CD14-positive monocyte (primary cell): ENCODE measurements at regions not wholly inside any gene's neighbourhood (a gene's known extent, or its start where the extent isn't known, plus 50 kb on each side); places are given as distances from the start of the nearest gene placed in this dataset.

ENCODE experiments used
- DNase-seq, 3 donors: peaks; one replicate each; pipeline ENCODE4 v3.0.0-alpha.2; 2011 to 2022
- H2AFZ ChIP-seq: 2 replicates; pipeline ENCODE4 v1.6.0; 2012; ENCODE audit warnings: mild to moderate bottlenecking, low read depth, low read length, inconsistent platforms; ENCODE audit not compliant: insufficient read depth, poor library complexity, severe bottlenecking
- H3K27ac ChIP-seq, 2 donors: 1 replicate in 1 of 2; 2 replicates in 1 of 2; pipeline ENCODE4 v1.5.1; 2012 to 2013; ENCODE audit warnings: low read length in 2 of 2, control low read depth in 1 of 2, inconsistent platforms in 1 of 2, low read depth in 1 of 2, mild to moderate bottlenecking in 1 of 2
- H3K27me3 ChIP-seq, 2 donors: one replicate each; pipeline versions ENCODE4 v1.6.0 to v1.6.1; 2011 to 2013; ENCODE audit warnings: low read length in 2 of 2; ENCODE audit not compliant: control insufficient read depth in 2 of 2, insufficient read depth in 2 of 2
- H3K36me3 ChIP-seq, 2 donors: replicated peaks in 1 of 2; 1 replicate in 1 of 2; 2 replicates in 1 of 2; pipeline versions ENCODE4 v1.5.1 to v1.6.1; 2012 to 2013; ENCODE audit warnings: low read length in 2 of 2, control low read depth in 1 of 2, inconsistent platforms in 1 of 2, mild to moderate bottlenecking in 1 of 2; ENCODE audit not compliant: insufficient read depth in 2 of 2, control insufficient read depth in 1 of 2
- H3K4me1 ChIP-seq, 2 donors: 1 replicate in 1 of 2; 2 replicates in 1 of 2; pipeline versions ENCODE4 v1.5.1 to v1.6.1; 2012 to 2013; ENCODE audit warnings: low read length in 2 of 2, control low read depth in 1 of 2, inconsistent platforms in 1 of 2, mild to moderate bottlenecking in 1 of 2, moderate library complexity in 1 of 2; ENCODE audit not compliant: insufficient read depth in 2 of 2, control insufficient read depth in 1 of 2
- H3K4me2 ChIP-seq: replicated peaks from 2 replicates; pipeline ENCODE3; 2012; ENCODE audit warnings: low read length, moderate library complexity, mild to moderate bottlenecking; ENCODE audit not compliant: poor library complexity, severe bottlenecking; ENCODE audit errors: extremely low read depth
- H3K4me3 ChIP-seq, 3 experiments: fragments of 200-600 bp in 1 of 3; sonication (generic) in 1 of 3; replicated peaks in 1 of 3; 1 replicate in 2 of 3; 2 replicates in 1 of 3; pipeline ENCODE4 v1.5.1; 2011 to 2013; ENCODE audit warnings: low read length in 3 of 3, mild to moderate bottlenecking in 3 of 3, control low read depth in 2 of 3, low read depth in 2 of 3, inconsistent platforms in 1 of 3, moderate library complexity in 1 of 3
- H3K79me2 ChIP-seq: 2 replicates; pipeline ENCODE4 v1.6.0; 2012; ENCODE audit warnings: mild to moderate bottlenecking, control low read depth, inconsistent platforms, low read length, moderate library complexity; ENCODE audit not compliant: insufficient read depth
- H3K9ac ChIP-seq: 2 replicates; pipeline ENCODE4 v1.6.0; 2017; ENCODE audit warnings: low read length, mild to moderate bottlenecking; ENCODE audit not compliant: insufficient read depth, poor library complexity, severe bottlenecking
- H3K9me3 ChIP-seq, 2 donors: replicated peaks in 1 of 2; 1 replicate in 1 of 2; 2 replicates in 1 of 2; pipeline versions ENCODE4 v1.5.1 to v1.6.1; 2012 to 2013; ENCODE audit warnings: low read length in 2 of 2, control low read depth in 1 of 2; ENCODE audit not compliant: control insufficient read depth in 1 of 2, insufficient read depth in 1 of 2
- H4K20me1 ChIP-seq: 2 replicates; pipeline ENCODE4 v1.6.0; 2012; ENCODE audit warnings: mild to moderate bottlenecking, low read length, control low read depth, moderate library complexity; ENCODE audit not compliant: insufficient read depth
- H3K27ac Mint-ChIP-seq, 7 donors: one replicate each; pipeline ENCODE4 v1.8.0; 2020; ENCODE audit warnings: mild to moderate bottlenecking in 7 of 7, mixed read lengths in 7 of 7, moderate library complexity in 6 of 7, inconsistent platforms in 2 of 7
- H3K27me3 Mint-ChIP-seq, 3 donors: one replicate each; pipeline ENCODE4 v1.8.0; 2021 to 2022; ENCODE audit warnings: low read depth in 3 of 3, mild to moderate bottlenecking in 3 of 3, mixed read lengths in 3 of 3, moderate library complexity in 3 of 3, inconsistent platforms in 1 of 3
- H3K36me3 Mint-ChIP-seq, 2 donors: one replicate each; pipeline ENCODE4 v1.8.0; 2020; ENCODE audit warnings: mixed read lengths in 2 of 2, inconsistent platforms in 1 of 2, mild to moderate bottlenecking in 1 of 2
- H3K4me1 Mint-ChIP-seq: one replicate; pipeline ENCODE4 v1.8.0; 2020; ENCODE audit warnings: mild to moderate bottlenecking, mixed read lengths
- H3K4me3 Mint-ChIP-seq, 2 donors: one replicate each; pipeline ENCODE4 v1.8.0; 2020; ENCODE audit warnings: mild to moderate bottlenecking in 2 of 2, mixed read lengths in 2 of 2, moderate library complexity in 1 of 2
- H3K9me3 Mint-ChIP-seq, 7 donors: one replicate each; pipeline ENCODE4 v1.8.0; 2020 to 2022; ENCODE audit warnings: mixed read lengths in 7 of 7, mild to moderate bottlenecking in 6 of 7, moderate library complexity in 6 of 7, inconsistent platforms in 2 of 7
- WGBS: methylation state at CpG from one replicate; pipeline ENCODE4 v1.1.5; 2013; ENCODE audit warnings: missing lambda C conversion rate; ENCODE audit not compliant: insufficient coverage; 5-methylcytosine and 5-hydroxymethylcytosine counted together
- intact Hi-C, 2 donors: fragments of 100-400 bp; cut with micrococcal nuclease; formaldehyde crosslinking; loops; one replicate each; pipeline versions ENCODE4 v1.15.0 to v1.15.1; 2023
- TF ChIP-seq, protein P1 (sequence below): fragments of 200-600 bp; IDR thresholded peaks from one replicate; pipeline ENCODE4 v1.8.0; 2022; ENCODE audit warnings: antibody characterized with exemption, mild to moderate bottlenecking

DNA sequence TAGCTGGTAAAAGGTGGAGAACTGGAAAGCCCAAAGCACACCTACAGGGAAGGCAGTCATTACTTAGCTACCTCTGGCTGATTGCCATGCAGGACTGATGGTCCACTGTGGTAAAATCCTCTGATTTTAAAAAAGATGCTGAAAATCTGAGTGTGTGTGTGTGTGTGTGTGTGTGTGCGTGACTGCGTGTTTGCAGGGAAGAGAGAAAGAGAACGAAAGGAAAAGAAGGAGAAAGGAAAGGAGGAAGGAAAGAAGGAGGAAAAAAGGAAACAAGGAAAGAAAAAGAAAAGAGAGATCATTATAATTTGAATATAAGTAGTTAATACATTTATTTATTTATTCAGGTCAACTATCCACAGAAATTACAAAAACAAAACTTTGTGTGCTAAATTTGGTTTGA is 488.7 kb upstream of the KCNMB2 start:
- intact Hi-C loops: no loop called here
- peaks cover 6% of the 10 kb centered on the region for H3K4me1 Mint-ChIP-seq
- 81% methylated on average over 2 of the region's 3 CpGs for WGBS
- TF ChIP-seq, protein P1, sequence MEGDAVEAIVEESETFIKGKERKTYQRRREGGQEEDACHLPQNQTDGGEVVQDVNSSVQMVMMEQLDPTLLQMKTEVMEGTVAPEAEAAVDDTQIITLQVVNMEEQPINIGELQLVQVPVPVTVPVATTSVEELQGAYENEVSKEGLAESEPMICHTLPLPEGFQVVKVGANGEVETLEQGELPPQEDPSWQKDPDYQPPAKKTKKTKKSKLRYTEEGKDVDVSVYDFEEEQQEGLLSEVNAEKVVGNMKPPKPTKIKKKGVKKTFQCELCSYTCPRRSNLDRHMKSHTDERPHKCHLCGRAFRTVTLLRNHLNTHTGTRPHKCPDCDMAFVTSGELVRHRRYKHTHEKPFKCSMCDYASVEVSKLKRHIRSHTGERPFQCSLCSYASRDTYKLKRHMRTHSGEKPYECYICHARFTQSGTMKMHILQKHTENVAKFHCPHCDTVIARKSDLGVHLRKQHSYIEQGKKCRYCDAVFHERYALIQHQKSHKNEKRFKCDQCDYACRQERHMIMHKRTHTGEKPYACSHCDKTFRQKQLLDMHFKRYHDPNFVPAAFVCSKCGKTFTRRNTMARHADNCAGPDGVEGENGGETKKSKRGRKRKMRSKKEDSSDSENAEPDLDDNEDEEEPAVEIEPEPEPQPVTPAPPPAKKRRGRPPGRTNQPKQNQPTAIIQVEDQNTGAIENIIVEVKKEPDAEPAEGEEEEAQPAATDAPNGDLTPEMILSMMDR: no peak
- H3K4me3 Mint-ChIP-seq: no peak overlapping the region
- no peak overlapping the region for H3K4me2 ChIP-seq
- DNase-seq: no peak
- no peaks in the 10 kb centered on the region for H4K20me1 ChIP-seq
- H3K27ac Mint-ChIP-seq: no peak overlapping the region
- H3K4me3 ChIP-seq: no peak overlapping the region
- no peaks in the 10 kb centered on the region for H3K36me3 Mint-ChIP-seq
- H3K27me3 Mint-ChIP-seq: peaks cover 0 to 2% (median 1%) of the 10 kb centered on the region in 3 donors
- no peaks in the 10 kb centered on the region for H3K9me3 ChIP-seq
- no peak overlapping the region for H3K27ac ChIP-seq
- peaks cover 0 to 3% of the 10 kb centered on the region in 2 donors for H3K4me1 ChIP-seq
- H3K9ac ChIP-seq: no peak overlapping the region
- no peaks in the 10 kb centered on the region for H3K79me2 ChIP-seq
- H2AFZ ChIP-seq: no peak overlapping the region
- no peaks in the 10 kb centered on the region for H3K36me3 ChIP-seq
- no peaks in the 10 kb centered on the region for H3K27me3 ChIP-seq
- H3K9me3 Mint-ChIP-seq: peaks cover 0 to 10% (median 3%) of the 10 kb centered on the region in 7 donors

DNA sequence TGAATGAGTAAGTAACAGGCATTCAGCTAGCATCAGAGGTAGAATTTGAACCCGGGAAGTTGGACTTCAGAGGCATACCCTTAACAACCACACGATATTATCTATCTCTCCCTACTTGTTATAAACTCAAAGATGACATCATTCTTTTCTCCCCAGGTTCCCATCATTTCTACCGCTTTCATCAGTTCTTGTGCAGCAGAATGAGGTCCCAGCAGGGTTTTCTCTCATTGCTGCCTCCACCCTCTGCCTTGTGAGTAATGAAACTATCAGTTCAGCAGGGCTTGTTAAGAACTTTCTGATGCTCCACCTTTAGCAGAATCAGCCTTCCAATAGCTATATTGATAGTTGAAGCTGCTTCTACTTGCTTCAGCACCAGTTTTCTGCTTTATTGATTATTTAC is 487.5 kb upstream of the KCNMB2 start:
- no peak for DNase-seq
- no peak overlapping the region for H3K27ac ChIP-seq
- intact Hi-C loops: no loop called here
- H3K4me3 Mint-ChIP-seq: no peak overlapping the region
- H3K36me3 ChIP-seq: no peaks in the 10 kb centered on the region
- H3K4me1 ChIP-seq: no peaks in the 10 kb centered on the region
- no peaks in the 10 kb centered on the region for H4K20me1 ChIP-seq
- peaks cover 0 to 5% (median under 1%) of the 10 kb centered on the region in 7 donors for H3K9me3 Mint-ChIP-seq
- no peak overlapping the region for H3K27ac Mint-ChIP-seq
- no peaks in the 10 kb centered on the region for H3K36me3 Mint-ChIP-seq
- TF ChIP-seq, protein P1: no peak
- no peak overlapping the region for H3K9ac ChIP-seq
- no peaks in the 10 kb centered on the region for H3K4me1 Mint-ChIP-seq
- H3K79me2 ChIP-seq: no peaks in the 10 kb centered on the region
- peaks cover 0 to 2% (median 1%) of the 10 kb centered on the region in 3 donors for H3K27me3 Mint-ChIP-seq
- 86% methylated on average over 3 of the region's 3 CpGs for whole genome bisulfite sequencing
- H3K27me3 ChIP-seq: no peaks in the 10 kb centered on the region
- no peak overlapping the region for H3K4me3 ChIP-seq
- no peak overlapping the region for H2AFZ ChIP-seq
- H3K9me3 ChIP-seq: no peaks in the 10 kb centered on the region
- no peak overlapping the region for H3K4me2 ChIP-seq
